D721Med (cell line): ENCODE measurements at regions not wholly inside any gene's neighbourhood (a gene's known extent, or its start where the extent isn't known, plus 50 kb on each side); places are given as distances from the start of the nearest gene placed in this dataset.

Experiments
- DNase-seq: peaks from one replicate; pipeline ENCODE4 v3.0.0; 2011; ENCODE audit warnings: low spot score; ENCODE audit not compliant: insufficient read length
- FAIRE-seq: peaks from 2 replicates; lab custom pipeline; 2011; peaks lifted over from hg19 to GRCh38; lab: Jason Lieb, UNC
- TF ChIP-seq, protein P1 (sequence below): IDR thresholded peaks from 2 replicates; pipeline ENCODE4 v1.5.1; 2012; ENCODE audit warnings: mild to moderate bottlenecking, control low read depth; ENCODE audit not compliant: insufficient read depth; ENCODE audit errors: missing control alignments

DNA sequence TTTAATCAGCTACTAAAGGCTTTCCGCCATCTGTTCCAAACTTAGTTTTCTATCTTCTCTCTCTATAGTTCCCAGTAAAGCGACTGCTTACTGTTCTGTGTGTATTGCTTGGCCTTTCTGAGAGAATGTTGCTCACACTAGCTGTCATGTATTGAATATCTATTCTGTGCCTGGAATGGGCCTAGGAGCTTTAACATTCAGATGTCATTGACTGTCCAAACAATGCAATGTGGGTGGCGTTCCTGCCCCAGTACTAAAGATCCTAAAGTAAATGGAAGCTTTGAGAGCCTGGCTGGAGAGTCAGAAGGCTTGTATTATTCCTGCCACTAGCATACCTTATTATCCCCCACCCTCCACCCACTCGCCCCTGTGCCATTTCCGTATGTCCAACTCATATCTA lies 163.5 kb downstream of the SDHAF3 start:
- no peak for FAIRE-seq
- TF ChIP-seq, protein P1, sequence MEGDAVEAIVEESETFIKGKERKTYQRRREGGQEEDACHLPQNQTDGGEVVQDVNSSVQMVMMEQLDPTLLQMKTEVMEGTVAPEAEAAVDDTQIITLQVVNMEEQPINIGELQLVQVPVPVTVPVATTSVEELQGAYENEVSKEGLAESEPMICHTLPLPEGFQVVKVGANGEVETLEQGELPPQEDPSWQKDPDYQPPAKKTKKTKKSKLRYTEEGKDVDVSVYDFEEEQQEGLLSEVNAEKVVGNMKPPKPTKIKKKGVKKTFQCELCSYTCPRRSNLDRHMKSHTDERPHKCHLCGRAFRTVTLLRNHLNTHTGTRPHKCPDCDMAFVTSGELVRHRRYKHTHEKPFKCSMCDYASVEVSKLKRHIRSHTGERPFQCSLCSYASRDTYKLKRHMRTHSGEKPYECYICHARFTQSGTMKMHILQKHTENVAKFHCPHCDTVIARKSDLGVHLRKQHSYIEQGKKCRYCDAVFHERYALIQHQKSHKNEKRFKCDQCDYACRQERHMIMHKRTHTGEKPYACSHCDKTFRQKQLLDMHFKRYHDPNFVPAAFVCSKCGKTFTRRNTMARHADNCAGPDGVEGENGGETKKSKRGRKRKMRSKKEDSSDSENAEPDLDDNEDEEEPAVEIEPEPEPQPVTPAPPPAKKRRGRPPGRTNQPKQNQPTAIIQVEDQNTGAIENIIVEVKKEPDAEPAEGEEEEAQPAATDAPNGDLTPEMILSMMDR = no peak
- DNase-seq = no peak

DNA sequence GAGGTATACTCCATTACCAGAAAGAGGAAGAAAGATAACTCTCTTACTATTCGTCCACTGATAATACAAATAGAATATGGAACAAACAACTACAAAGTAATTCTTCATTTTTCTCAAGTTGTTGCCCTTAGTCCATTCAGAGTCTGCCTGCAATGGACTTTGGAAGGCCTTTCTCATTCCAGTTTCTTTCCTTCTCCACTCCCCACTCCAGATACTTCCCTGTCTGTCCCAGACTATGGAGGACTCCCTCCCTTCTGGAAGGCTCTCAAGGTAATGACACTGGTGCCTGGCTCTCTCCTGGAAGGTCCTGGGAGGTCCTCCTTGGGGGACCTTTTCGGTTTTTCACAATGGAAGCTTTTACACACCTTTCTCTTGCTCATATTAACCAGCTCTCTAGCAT lies 167.8 kb downstream of the SDHAF3 start:
- FAIRE-seq = no peak
- DNase-seq = no peak

GRCh38 chr7:97293031-97293430 lies 175.5 kb downstream of the SDHAF3 start:
- DNase-seq (no peak), FAIRE-seq (no peak)
- TF ChIP-seq, protein P1 = no peak

More for the DNA sequence above, 167.8 kb downstream of the SDHAF3 start:
- TF ChIP-seq, protein P1 = no peak

GRCh38 chr7:97298561-97298960 lies 181.1 kb downstream of the SDHAF3 start:
- no peak for FAIRE-seq
- TF ChIP-seq, protein P1 = no peak

DNA sequence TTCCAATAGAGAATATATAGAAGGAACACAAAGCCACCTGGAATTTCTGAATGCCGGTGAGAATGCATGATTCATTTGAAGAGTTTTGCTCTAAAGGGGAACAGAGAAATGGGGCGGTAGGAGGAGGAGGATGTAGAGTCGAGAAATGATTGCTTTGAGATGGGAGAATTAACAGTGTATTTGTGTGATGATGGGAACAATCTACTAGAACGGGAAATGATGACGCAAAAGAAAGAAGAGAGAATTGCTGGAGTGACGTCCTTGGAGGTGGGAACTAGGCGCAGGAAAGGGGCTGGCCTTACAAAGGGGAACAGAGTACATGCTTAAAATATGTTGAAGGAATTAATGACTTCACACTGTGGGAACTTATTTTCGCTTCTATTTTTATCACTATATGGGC lies 188.1 kb downstream of the SDHAF3 start:
- TF ChIP-seq, protein P1 = no peak
- FAIRE-seq = no peak
- no peak for DNase-seq

More at GRCh38 chr7:97298561-97298960, 181.1 kb downstream of the SDHAF3 start:
- DNase-seq = no peak

DNA sequence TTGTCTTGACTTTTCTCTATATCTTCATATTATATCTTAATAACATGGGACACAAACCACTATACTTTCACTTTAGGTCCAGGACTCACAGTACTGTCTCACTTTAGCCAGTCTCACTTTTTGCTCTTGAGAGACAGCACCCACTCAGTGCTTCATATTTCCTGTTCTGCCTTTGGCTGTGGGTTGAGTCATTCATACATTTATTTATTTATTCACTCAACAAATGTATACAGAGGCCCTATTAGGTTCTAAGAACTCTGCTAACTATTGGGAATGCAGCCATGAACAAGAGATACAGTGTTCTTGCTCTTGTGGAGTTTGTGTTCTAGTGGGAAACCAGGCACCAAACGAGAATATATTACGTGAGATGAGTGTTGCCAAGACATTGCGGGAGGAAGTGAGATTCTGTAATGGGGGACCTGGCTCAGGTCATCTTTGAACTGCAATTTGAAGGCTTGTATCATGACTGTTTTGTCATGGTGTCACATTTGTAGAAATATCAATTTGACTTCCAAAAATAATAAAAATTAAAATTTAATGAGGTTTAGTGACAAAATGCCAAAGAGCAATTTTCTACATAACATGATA lies 190.1 kb downstream of the SDHAF3 start:
- no peak for FAIRE-seq
- no peak for DNase-seq
- TF ChIP-seq, protein P1 = no peak

DNA sequence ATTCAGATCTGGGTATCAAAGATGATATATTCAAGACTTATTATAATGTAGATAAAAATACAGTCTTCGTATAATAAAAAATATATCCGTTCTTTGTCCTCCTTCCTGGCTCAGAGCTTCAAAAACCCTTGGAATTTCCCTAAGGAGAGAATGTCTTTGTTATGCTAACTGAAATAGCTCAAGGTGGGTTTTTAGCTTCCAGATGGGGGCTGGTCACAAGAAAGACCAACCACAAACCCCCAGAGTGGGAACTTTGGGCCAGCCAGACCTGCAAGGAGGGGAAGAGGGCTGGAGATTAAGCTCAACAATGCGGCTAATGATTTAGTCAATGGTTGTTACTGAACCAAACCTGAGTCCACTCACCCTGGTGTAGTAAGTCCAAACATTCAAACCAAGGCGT lies 196.4 kb downstream of the SDHAF3 start:
- no peak for DNase-seq
- TF ChIP-seq, protein P1 = no peak
- no peak for FAIRE-seq
